ENCODE measurements at regions not wholly inside any gene's neighbourhood (a gene's known extent, or its start where the extent isn't known, plus 50 kb on each side); places are given as distances from the start of the nearest gene placed in this dataset.
"Not testable (repeated sequence)": the region's sequence is repeated elsewhere in the genome, so short reads cannot be mapped to it uniquely, and the experiment has no call there.

- DNase-seq, result no peak
- Histone ChIP-seq H3K9me3 (replicated peaks) (no peaks in the 10 kb centered on the region), H3K4me3 (no peak overlapping the region), H3K27me3 (ENCODE audit: low read depth) (no peaks in the 10 kb centered on the region), H3K27ac (replicated peaks) (no peak overlapping the region), H3K4me1 (no peaks in the 10 kb centered on the region), H3K36me3 (no peaks in the 10 kb centered on the region)
- intact Hi-C loops (cut with micrococcal nuclease), result no loop called here
- TF ChIP-seq CTCF (IDR thresholded peaks at IDR 0.05; ENCODE audit: borderline replicate concordance), result no peak
Observed at GRCh38 chr18:73118121-73118816, 250.5 kb upstream of the NETO1 start.

GRCh38 chr18:73110307-73110706 is 242.5 kb upstream of the NETO1 start:
- Histone ChIP-seq H3K27ac (replicated peaks) (no peak overlapping the region), H3K4me3 (no peak overlapping the region), H3K9me3 (replicated peaks) (no peaks in the 10 kb centered on the region), H3K36me3 (no peaks in the 10 kb centered on the region), H3K27me3 (ENCODE audit: low read depth) (no peaks in the 10 kb centered on the region), H3K4me1 (no peaks in the 10 kb centered on the region)
- no peak for TF ChIP-seq CTCF (IDR thresholded peaks at IDR 0.05; ENCODE audit: borderline replicate concordance)
- intact Hi-C loops (cut with micrococcal nuclease), result no loop called here
- DNase-seq, result no peak

- Histone ChIP-seq H3K36me3 (no peaks in the 10 kb centered on the region), H3K9me3 (replicated peaks) (no peaks in the 10 kb centered on the region), H3K4me3 (no peak overlapping the region), H3K27ac (replicated peaks) (no peak overlapping the region), H3K27me3 (ENCODE audit: low read depth) (no peaks in the 10 kb centered on the region), H3K4me1 (no peaks in the 10 kb centered on the region)
- intact Hi-C loops (cut with micrococcal nuclease), result no loop called here
- TF ChIP-seq CTCF (IDR thresholded peaks at IDR 0.05; ENCODE audit: borderline replicate concordance), result no peak
- DNase-seq, result no peak
Observed at GRCh38 chr18:73101977-73102376, 234.2 kb upstream of the NETO1 start.

- H3K27me3 ChIP-seq (ENCODE audit: low read depth); DNase-seq; H3K27ac ChIP-seq (replicated peaks); intact Hi-C loops (cut with micrococcal nuclease); H3K36me3 ChIP-seq; H3K4me3 ChIP-seq; H3K4me1 ChIP-seq; H3K9me3 ChIP-seq (replicated peaks): not testable (repeated sequence)
Observed at GRCh38 chr18:73101491-73101890, 233.7 kb upstream of the NETO1 start.

- TF ChIP-seq CTCF (IDR thresholded peaks at IDR 0.05; ENCODE audit: borderline replicate concordance), result no peak
- no peak for DNase-seq
- H3K4me1 ChIP-seq, result no peaks in the 10 kb centered on the region
- H3K36me3 ChIP-seq, result no peaks in the 10 kb centered on the region
- intact Hi-C loops (cut with micrococcal nuclease), result no loop called here
- H3K27ac ChIP-seq (replicated peaks), result no peak overlapping the region
- no peaks in the 10 kb centered on the region for H3K27me3 ChIP-seq (ENCODE audit: low read depth)
- no peaks in the 10 kb centered on the region for H3K9me3 ChIP-seq (replicated peaks)
- H3K4me3 ChIP-seq, result no peak overlapping the region
Observed at GRCh38 chr18:73099759-73100158, 232.0 kb upstream of the NETO1 start.

GRCh38 chr18:73093687-73094250 is 226.0 kb upstream of the NETO1 start:
- H3K9me3 ChIP-seq (replicated peaks), result peaks cover 31% of the 10 kb centered on the region
- H3K27me3 ChIP-seq (ENCODE audit: low read depth), result no peaks in the 10 kb centered on the region
- no peaks in the 10 kb centered on the region for H3K4me1 ChIP-seq
- no peaks in the 10 kb centered on the region for H3K36me3 ChIP-seq
- no peak overlapping the region for H3K27ac ChIP-seq (replicated peaks)
- intact Hi-C loops (cut with micrococcal nuclease), result no loop called here
- no peak for TF ChIP-seq CTCF (IDR thresholded peaks at IDR 0.05; ENCODE audit: borderline replicate concordance)
- DNase-seq, result no peak
- H3K4me3 ChIP-seq, result no peak overlapping the region

All from left ventricle myocardium inferior (tissue), 1 donor.